Astrocyte of the cerebellum (primary cell): ENCODE measurements at regions not wholly inside any gene's neighbourhood (a gene's known extent, or its start where the extent isn't known, plus 50 kb on each side); places are given as distances from the start of the nearest gene placed in this dataset.

ENCODE experiments used
- DNase-seq: peaks from one replicate; pipeline ENCODE4 v3.0.0-alpha.2; 2011; ENCODE audit warnings: low read depth
- H3K4me3 ChIP-seq: 2 replicates; pipeline ENCODE4 v1.5.1; 2011; ENCODE audit warnings: mild to moderate bottlenecking, low read depth, low read length, moderate library complexity
- CTCF ChIP-seq: IDR thresholded peaks from 2 replicates; pipeline ENCODE4 v1.5.1; 2012; ENCODE audit warnings: low read length, low read depth, moderate library complexity, mild to moderate bottlenecking; ENCODE audit errors: missing control alignments
- in situ Hi-C: cut with HindIII; loops from 2 replicates; pipeline ENCODE4 v1.10.0; 2017; ENCODE audit warnings: low sequenced_read_pairs

- DNase-seq: no peak
- in situ Hi-C loops: no loop called here
- H3K4me3 ChIP-seq: no peak overlapping the region
- TF ChIP-seq CTCF: no peak
Observed at GRCh38 chr2:4561196-4561595, 857.8 kb downstream of the DCDC2C start.

GRCh38 chr2:4576075-4576474 is 872.7 kb downstream of the DCDC2C start:
- no peak overlapping the region for H3K4me3 ChIP-seq
- TF ChIP-seq CTCF: no peak
- no peak for DNase-seq
- in situ Hi-C loops: no loop called here

- no peak for DNase-seq
- in situ Hi-C loops: no loop called here
- H3K4me3 ChIP-seq: no peak overlapping the region
- no peak for TF ChIP-seq CTCF
Observed at GRCh38 chr2:4579977-4580376, 876.6 kb downstream of the DCDC2C start.

GRCh38 chr2:4585057-4585635 is 881.8 kb downstream of the DCDC2C start:
- in situ Hi-C loops: no loop called here
- H3K4me3 ChIP-seq: no peak overlapping the region
- TF ChIP-seq CTCF: no peak
- DNase-seq: no peak

GRCh38 chr2:4588606-4589005 is 885.2 kb downstream of the DCDC2C start:
- H3K4me3 ChIP-seq: no peak overlapping the region
- DNase-seq: no peak
- TF ChIP-seq CTCF: no peak
- in situ Hi-C loops: no loop called here

GRCh38 chr2:4591261-4591660 is 887.9 kb downstream of the DCDC2C start:
- no peak overlapping the region for H3K4me3 ChIP-seq
- in situ Hi-C loops: no loop called here
- no peak for DNase-seq
- no peak for TF ChIP-seq CTCF

- H3K4me3 ChIP-seq: no peak overlapping the region
- no peak for TF ChIP-seq CTCF
- in situ Hi-C loops: no loop called here
- DNase-seq: no peak
Observed at GRCh38 chr2:4597400-4597799, 894.0 kb downstream of the DCDC2C start.
